HG02970 (cell line): ENCODE measurements at regions not wholly inside any gene's neighbourhood (a gene's known extent, or its start where the extent isn't known, plus 50 kb on each side); places are given as distances from the start of the nearest gene placed in this dataset.
"Not testable (repeated sequence)": the region's sequence is repeated elsewhere in the genome, so short reads cannot be mapped to it uniquely, and the experiment has no call there.

ENCODE experiments used
- ATAC-seq: cut with Tn5 transposase; IDR thresholded peaks from one replicate; pipeline ENCODE4 v1.9.1; 2021; ENCODE audit warnings: mild to moderate bottlenecking, moderate library complexity, moderate number of reproducible peaks; ENCODE audit not compliant: unreplicated experiment, low FRiP score

DNA sequence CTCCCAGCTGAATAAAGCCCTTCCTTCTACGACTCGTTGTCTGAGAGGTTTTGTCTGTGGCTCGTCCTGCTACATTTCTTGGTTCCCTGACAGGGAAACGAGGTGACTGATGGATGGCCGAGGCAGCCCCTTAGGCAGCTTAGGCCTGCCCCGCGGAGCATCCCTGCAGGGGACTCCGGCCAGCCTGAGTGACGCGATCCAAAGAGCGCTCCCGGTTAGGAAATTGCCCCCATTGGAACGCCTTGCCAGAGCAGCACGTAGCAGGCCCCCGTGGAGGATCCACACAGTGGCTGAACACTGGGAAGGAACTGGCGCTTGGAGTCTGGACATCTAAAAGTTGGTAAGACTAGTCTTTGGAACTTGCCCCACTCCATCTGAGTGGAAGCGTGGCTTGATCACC is 296.8 kb upstream of the SGCG start:
- ATAC-seq, result no peak

DNA sequence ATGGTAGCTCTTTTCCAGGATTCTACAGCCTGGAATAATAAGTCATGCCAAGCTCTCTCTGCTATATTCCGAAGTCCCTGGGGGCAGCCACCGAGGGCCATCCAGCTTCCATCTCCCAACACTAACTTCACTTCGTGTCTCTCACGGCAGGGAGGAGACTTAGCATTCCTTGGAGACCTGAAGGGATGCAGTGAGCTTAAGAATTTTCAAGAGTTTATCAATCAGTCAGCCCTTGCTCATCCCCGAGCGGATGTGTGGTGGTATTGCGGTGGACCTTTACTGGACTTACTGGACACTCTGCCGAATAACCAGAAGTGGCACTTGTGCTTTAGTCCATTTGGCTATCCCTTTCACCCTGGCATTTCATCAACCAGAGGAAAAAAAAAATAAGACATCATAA is 294.7 kb upstream of the SGCG start:
- ATAC-seq, result not testable (repeated sequence)

DNA sequence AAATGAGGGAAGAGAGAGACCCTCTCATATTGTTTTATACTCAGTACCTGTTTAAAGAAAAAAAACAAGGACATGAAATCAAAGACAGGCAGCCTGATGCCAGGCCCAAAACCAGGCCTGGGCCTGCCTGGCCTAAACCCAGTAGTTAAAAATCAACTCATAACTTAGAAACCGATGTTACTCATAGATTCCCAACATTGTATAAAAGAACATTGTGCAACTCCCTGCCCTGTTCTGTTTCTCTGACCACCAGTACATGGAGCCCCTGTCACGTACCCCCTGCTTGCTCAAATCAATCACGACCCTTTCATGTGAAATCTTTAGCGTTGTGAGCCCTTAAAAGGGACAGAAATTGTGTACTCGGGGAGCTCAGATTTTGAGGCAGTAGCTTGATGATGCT is 291.4 kb upstream of the SGCG start:
- not testable (repeated sequence) for ATAC-seq

DNA sequence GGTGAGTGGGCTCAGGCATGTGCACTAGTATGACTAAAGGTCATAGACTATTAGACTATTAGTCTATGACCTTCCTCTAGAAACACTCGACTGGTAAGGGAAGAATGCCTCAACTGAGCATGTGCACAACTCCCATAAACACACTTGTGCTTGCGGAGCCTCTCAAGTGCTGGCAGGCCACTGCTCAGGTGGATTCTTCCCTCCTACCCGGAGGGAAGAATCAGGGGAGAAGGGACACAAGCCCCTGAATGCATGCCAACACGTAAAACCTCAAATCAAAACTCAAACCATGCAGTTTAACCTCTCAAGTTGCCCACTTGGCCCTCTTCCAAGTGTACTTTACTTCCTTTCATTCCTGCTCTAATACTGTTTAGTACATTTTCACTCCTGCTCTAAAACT is 287.6 kb upstream of the SGCG start:
- ATAC-seq, result no peak

DNA sequence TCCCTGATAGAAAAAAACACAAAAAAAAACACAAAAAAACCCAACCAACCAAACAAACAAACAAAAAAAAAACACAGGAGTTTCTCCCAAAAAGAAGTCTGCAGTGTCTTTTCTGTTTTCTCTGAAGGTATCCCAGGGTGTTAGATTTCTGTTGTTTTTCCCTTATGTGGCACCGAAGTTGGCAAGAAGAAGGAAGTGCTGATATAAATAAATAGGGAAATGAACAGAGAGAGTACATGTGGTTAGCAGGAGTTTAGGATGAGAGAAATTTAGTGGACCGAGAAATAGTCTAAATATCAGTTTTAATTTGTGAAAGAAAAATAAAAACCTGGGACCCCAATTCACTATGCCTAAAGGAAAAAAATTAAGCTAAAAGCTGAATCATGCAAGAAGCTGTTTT is 287.0 kb upstream of the SGCG start:
- no peak for ATAC-seq

DNA sequence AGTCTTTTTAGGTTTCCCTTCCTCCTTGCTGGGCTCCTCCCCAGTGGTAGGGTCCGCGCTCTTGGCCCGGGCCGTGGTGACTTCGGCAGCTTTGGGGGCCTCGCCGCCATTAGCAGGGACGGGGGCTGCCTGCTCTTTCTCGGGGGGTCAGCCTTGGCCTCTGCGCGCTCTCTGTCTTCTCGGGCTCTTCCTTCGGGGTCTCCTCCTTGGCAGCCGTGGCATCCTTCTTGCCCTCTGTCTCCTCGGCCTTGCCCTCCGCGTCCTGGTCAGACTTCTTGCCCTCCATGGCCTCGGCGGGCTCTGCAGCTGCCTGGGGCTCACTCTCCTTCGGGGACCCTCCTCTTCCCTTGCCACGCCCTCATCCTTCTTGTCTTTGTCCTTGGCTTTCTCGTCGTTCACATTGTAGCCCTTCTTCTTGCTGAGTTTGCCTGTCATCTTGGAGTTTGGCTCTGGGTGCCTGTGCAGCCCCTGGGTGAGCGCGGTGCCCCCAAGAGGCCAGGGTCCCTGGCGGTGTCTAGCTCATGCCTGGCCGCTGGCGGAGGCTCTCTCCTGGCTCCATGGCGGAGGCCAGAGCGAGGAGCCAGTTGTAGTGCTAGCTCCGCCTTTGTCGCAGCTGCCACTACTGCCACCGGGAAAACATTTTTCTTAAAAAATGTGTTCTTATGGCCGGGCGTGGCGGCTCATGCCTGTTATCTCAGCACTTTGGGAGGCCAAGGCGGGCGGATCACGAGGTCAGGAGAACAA is 283.0 kb upstream of the SGCG start:
- ATAC-seq, result no peak

DNA sequence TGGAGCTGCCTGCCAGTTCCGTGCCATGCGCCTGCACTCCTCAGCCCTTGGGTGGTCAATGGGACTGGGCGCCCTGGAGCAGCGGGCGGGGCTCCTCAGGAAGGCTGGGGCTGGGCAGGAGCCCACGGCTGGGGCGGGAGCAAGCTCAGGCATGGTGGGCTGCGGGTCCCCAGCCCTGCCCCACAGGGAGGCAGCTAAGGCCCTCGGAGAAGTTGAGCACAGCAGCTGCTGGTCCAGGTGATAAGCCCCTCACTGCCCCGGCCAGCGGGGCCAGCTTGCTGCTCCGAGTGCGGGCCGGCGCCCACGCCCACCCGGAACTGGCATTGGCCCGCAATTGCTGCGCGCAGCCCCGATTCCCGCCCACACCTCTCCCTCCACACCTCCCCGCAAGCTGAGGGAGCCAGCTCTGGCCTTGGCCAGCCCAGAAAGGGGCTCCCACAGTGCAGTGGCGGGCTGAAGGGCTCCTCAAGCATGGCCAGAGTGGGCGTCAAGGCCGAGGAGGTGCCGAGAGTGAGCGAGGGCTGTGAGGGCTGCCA is 280.3 kb upstream of the SGCG start:
- ATAC-seq, result not testable (repeated sequence)

DNA sequence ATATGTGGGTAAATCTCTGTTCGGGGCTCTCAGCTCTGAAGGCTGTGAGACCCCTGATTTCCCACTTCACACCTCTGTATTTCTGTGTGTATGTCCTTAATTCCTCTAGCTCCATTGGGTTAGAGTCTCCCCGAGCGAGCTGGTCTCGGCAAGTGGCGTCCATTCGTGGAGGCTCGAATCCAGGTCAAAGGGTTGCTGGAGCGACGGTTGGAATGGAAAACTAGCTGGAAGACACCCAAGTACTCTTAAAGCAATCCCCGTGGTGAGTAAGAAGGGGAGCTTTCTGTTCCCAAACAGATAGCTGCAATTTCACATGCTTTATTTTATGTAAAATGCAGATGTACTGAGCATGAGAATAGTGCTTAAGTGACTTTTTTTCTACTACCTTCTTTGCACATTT is 277.5 kb upstream of the SGCG start:
- ATAC-seq, result no peak

DNA sequence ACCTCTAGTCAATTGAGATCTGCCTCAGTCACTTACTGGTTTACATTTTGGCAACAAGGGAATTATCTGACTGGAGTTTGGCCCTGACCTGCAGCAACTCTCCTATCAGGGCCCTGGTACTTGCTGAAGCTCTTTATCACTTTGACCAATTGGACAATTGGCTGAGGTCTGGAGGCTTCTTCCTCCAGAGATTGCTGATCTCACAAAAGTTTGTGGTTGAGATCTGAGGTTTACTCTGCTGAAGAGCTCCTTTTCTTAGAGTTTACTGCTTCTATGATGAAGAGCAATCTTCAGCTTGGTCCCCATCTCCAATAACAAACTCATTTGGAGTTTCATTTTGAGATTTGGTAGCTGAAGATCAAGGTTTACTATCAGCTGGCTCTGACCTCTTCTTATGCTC is 276.9 kb upstream of the SGCG start:
- ATAC-seq, result no peak

DNA sequence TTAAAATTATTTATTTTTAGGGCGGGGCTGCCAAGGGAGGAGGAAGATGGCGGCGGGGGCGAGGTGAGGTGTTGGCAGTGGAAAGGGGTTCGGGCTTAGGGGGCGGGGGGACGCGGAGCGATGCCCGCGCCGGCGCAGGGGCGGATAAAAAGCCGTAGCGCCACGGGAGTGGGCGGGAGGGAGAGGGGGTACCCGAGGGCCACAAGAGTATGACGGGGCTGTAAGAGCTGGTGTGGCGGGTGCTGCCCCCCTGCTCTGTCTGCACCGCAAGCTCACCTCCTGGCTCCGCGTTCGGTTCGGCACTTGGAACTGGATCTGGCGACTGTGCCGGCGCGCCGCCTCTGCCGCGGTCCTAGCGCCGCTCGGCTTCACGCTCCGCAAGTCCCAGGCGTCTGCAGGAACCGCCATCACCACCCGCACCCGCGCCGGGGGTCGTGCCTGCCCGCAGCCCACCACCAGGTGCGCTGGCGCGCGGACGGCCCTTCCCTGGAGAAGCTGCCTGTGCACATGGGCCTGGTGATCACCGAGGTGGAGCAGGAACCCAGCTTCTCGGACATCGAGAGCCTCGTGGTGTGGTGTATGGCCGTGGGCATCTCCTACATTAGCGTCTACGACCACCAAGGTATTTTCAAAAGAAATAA is 265.2 kb upstream of the SGCG start:
- peak; percentile 56 for ATAC-seq

DNA sequence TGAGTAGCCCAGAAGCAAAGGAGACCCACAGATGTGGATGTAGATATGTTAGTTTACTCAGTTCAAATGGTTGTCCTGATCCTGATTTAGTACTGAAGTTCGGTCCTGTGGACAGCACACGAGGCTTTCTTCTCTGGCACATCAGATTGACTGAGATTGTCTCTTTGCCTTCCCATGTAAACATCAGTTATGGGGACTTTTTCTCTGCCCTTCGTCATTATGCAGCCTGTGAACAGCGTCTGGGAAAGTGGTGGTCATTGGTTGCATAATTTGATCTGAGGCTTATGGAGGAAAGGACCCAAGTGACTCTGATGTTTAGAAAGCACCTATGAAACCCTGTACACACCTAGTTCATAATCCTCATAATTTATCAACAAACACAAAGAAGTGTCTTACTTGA is 264.5 kb upstream of the SGCG start:
- ATAC-seq, result not testable (repeated sequence)

DNA sequence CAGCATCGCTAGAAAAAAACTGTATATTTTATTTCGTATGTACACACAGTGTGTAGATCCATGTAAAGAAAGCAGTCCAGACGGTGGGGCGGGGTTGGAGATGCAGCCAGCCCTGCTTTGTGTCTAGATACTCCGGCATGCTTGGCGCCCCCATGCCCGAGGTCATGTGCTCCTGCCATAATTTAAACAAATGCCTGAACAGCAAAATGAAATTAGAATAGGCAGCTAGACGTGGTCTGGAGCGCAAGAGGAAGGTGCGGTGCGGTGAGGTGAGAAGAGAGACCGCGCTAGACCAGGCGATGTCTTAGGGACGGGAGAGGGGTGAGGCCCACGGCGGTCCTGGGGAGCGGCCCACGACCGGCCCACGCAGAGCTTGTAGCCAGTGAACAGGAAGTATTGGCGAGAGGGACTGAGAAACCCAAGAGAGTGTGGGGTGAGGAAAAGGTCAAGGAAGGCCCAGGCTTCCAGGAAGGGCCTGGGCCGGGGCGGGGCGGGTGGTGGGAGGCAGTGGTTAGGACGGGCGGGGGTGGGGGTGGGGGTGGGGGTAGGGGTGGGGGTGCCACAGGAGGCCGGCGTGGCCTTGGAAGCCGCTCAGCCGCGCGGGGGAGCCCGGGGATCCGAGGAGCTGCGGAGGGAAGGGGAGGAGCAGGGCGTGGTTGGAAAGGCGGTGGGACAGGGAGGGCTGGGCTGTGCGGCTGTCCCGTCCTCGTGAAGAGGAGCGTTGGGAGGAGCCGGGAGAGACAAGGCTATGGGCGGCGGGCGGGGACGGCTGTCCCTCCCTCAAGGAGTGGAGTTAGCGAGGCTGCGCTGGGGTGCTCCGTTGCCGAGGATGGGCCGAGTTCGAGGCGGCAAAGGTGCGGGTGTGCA is 254.7 kb upstream of the SGCG start:
- no peak for ATAC-seq

DNA sequence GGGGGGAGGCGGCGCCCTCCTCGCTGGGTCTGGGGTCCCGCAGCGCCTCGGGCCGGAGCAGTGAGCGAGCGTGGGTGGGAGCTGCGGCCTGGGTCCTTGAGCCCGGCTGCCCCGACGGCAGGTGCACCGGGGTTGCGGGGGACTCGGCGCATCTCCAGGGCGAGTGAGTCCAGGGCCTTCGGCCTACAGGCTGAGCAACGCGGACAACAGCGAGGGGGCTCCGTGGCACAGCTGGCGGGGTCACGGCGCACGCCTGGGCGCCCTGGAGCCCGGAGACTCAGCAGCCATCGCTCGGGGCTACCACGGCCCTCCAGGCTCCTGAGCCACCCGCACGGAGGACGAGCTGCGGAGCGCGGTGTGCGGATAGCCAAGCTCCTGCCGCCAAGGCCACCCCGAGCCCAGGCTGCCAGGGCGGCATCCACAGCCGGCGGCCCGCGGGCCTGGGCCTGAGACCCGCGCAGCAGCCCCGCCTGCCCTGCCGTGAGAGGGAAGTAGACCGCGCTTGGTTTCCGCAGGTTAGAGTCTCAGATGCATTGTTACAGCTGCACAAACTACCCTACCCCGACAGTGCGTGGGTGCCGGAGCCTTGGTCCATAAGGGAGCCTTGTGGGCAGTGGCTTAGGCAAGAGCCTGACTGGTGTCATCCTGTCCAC is 253.9 kb upstream of the SGCG start:
- ATAC-seq, result no peak

DNA sequence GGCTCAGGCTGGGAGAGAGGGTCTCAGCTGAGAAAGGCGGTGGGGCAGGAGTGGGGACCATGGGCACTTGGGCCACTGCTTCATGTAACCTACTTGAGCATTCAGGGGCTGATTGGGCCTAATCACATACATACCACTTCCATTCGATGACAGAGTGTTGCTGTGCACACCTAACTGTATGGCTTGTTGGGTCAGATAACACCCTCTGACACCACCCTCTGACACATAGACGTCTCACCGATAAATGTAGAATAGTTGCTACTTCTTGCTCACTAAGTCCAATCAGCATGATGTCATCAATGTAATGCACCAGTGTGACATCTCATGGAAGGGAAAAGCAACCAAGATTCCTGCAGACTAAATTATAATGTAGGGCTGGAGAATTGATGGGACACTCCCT is 252.9 kb upstream of the SGCG start:
- ATAC-seq, result not testable (repeated sequence)

DNA sequence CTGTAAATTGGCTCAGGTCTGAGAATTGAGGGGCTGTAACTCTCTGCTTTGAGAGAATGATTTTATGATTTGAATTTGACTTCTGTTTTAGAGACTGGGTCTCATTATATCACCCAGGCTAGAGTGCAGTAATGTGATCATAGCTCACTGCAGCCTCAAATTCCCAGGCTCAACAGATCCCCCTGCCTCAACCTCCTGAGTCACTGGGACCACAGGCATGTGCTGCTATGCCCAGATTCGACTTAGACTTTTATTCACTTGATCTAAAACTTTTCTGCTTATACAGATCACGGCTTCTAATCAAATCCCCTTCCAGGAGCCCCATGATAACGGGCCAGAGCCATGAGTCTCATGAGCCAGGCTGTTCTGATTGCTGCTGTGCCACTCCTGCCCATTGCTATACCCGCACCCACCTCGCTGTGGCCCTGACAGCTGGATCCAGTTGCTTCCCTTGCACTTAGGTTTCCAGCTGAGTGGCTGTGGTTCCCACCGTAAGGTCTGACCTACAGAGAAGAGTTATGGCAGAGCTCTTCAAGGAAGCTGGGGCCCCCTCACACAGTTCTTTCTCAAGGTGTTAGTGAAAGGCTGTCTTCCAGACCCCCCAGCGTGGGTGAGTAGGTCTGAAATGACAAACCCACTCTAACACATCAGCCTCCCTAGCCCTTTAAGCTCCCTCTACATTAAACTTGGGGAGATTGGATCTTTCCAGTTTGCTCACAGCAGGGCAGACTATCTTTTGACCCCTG is 251.2 kb upstream of the SGCG start:
- no peak for ATAC-seq

DNA sequence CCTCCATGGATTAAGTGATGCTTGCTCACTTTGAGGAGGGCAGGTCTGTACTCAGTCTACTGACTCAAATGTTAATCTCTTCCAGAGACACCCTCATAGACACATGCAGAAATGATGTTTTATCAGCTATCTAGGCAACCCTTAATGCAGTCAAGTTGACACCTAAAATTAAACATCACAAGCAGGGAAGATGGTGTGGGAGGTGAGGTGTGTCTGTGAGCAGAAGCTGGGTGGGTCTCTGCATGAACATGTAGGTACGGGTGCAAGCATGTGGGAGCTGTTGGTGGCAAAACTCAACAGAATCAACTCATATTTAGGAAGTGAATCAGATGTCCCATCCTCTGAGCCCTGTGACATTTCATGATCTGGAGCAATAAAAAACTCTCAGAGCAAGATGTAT is 249.2 kb upstream of the SGCG start:
- ATAC-seq, result no peak

DNA sequence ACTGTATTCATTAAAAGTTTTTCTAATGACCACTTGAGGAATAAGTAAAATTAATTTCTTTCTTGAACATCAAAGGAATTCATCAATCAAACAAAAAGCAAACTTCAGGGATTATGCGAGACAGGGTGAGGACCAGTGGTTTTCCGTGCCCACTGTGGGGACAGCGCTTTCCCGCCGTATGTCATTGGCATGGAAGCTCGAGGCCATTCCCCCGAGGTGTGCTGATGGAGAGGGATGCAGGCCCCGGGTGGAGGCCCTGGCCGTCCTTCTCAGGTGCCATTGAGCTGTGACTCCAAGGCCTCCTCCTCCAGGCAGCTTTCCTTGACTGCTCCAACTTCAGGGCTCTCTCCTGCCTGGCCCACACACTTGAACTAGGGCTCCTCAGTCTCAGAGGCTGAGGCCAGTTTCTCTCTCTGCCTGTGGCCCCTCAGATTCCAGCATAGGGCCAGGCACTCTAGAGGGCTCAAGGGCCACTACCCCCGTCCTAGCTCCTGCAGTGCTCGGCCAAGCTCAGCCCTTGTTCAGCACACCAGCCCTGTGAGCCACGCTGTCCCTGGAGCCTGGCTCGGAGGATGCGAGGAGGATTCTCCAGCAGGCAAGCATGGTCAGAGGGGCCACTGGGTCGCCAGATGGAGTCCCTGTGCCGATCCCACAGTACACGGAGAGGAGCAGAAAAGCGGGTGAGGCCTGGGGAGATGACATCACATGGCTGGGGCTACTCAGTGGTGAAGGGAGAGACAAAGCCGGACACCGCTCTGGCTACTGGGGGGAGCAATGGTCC is 248.0 kb upstream of the SGCG start:
- not testable (repeated sequence) for ATAC-seq

DNA sequence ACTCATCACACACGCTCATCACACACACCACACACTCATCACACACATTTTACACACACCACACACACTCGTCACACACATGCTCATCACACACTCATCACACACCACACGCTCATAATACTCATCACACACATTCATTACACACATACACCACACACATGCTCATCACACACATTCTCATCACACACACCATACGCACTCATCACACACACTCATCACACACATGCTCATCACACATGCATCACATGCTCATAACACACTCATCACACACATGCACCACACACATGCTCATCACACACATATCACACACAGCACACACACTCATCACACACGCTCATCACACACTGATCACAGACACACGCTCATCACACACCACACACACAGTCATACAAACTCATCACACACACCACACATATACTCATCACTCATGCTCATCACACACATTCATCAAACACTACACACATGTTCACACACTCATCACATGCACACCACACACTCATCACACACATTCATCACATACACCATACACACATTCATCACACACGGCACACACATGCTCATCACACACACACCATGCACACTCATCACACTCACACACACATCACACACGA is 247.1 kb upstream of the SGCG start:
- no peak for ATAC-seq
